GM23248 (cell line): ENCODE measurements at regions not wholly inside any gene's neighbourhood (a gene's known extent, or its start where the extent isn't known, plus 50 kb on each side); places are given as distances from the start of the nearest gene placed in this dataset.

Experiments
- EZH2 ChIP-seq: fragments of 200-600 bp; sonication (generic); IDR thresholded peaks from 2 replicates; pipeline ENCODE4 v1.6.1; 2018; ENCODE audit warnings: antibody characterized with exemption, mild to moderate bottlenecking; ENCODE audit not compliant: insufficient read depth, poor library complexity, severe bottlenecking
- EZH2phosphoT487 ChIP-seq: fragments of 200-600 bp; sonication (generic); IDR thresholded peaks from 2 replicates; pipeline ENCODE4 v1.6.1; 2018; ENCODE audit warnings: antibody characterized with exemption, moderate library complexity, mild to moderate bottlenecking, low read depth; ENCODE audit not compliant: insufficient read depth

- TF ChIP-seq EZH2phosphoT487 (no peak), EZH2 (no peak)
These were observed 233.0 kb downstream of the ACTR3 start for GRCh38 chr2:114122930-114123329.
